ENCODE measurements at regions not wholly inside any gene's neighbourhood (a gene's known extent, or its start where the extent isn't known, plus 50 kb on each side); places are given as distances from the start of the nearest gene placed in this dataset.
"Not testable (repeated sequence)": the region's sequence is repeated elsewhere in the genome, so short reads cannot be mapped to it uniquely, and the experiment has no call there.

DNA sequence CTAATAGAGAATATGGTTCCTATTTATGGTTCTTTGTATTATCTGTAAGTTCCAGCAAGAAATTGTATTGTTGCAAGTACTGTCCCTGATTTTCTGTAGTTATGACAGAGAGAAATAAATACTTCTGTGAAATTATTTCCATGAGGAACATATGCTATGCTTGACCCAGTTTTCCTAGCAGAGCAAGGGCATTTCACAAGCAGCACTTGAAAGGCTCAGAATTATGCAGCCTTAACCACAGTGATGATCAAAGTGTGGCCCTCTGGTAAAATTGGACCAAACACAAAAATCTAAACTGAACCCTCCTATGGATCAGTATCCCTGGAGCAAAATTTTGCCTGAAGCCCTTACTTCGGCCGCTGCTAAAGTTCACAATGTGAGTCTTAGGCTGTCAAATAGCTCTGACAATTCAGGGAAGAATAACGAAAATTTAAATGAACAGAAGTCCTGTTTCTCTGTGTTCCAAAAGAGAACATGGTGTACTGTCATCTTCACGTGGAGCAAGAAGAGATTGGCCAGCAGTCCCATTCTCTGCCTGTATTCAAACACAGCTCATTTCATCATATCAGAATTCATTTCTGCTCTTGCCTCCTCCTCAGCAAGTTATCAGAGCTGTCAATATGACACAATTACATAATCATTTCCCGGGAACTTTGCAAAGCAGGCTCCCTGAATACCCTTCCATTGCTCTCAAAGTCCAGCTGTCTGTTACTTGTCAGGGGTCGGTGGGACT is 471.9 kb downstream of the RPS29 start:
- no peak for DNase-seq (ENCODE audit: low read depth in 2 of 2)

GRCh38 chr14:49106741-49107667 is 479.2 kb downstream of the RPS29 start:
- DNase-seq (ENCODE audit: low read depth in 2 of 2): no peak

GRCh38 chr14:49105956-49106355 is 480.2 kb downstream of the RPS29 start:
- no peak for DNase-seq (ENCODE audit: low read depth in 2 of 2)

DNA sequence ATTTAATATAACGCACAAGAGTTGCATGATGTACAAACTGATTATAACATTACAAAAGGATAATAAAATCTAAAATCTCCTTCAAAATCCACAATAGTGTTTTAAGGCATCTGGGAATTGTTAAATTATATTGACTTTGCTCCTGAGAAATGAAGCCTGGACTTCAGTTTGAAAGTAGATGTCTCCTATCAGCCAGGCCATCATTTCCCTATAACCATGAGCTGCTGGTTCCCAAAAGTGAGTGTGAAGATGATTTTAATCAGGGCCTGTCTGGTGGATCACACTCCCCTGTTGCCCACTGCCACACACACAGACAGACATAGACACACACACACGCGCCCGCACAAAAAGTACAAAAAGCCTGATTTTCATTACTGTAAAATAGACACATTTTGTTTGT is 480.7 kb downstream of the RPS29 start:
- no peak for DNase-seq (ENCODE audit: low read depth in 2 of 2)

DNA sequence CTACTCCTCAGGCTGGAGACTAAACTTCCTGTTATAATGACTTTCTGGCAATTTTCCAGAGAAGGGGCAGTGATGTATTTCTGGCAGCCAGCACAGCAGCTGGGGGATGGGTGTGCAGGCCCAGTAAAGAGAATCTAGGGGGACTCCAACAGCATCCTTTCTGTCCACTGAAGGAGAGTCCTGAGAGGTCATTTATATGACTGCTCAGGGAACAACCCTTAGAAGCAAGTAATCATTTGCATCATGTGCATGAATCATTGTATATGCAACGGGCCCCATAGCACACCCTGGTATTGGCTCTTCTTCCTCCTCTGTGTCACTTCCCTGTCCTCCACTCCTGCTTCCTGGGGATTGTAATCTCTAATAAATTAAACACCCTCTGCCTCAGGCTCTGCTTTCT is 493.8 kb downstream of the RPS29 start:
- no peak for DNase-seq (ENCODE audit: low read depth in 2 of 2)

DNA sequence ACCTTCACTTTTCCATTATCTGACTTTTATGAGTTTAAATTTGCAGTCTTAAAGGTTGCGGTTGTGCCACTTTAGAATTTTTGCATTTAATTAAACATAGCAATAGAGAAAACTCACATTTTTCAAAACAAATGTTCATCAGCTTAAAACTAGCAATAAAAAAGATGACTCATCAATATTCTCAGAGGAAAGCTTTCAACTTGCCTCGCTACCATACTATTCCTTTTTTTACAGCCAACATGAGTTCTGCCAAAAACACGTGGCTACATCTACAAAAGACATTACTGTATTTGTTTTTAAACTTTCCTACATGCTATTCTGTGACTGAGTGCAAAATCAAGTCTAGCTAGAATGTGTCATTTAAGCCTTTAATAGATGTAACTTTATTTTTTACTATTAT is 497.1 kb downstream of the RPS29 start:
- DNase-seq (ENCODE audit: low read depth in 2 of 2): no peak

GRCh38 chr14:49073292-49073691 is 512.9 kb downstream of the RPS29 start:
- DNase-seq (ENCODE audit: low read depth in 2 of 2): not testable (repeated sequence)

DNA sequence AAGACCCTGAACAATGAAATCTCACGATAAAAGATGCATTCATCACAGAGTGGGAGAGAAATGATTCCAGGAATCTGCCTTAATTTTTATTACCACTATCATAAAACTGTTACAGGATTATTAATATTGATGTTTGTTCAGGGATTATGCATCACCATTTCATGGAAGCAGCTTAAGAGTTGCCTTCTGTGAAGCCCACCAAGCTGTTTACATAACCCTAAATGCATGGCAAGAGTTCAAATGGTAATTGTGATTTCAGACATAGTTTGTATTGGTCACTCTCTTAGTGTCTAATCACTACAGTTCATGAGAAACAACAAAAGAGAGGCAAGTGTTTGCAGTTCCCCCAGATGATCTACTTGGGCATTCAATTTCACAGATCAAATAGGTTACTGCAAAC is 527.7 kb downstream of the RPS29 start:
- no peak for DNase-seq (ENCODE audit: low read depth in 2 of 2)

- no peak for DNase-seq (ENCODE audit: low read depth in 2 of 2)
Measured at GRCh38 chr14:49057838-49058510, 528.2 kb downstream of the RPS29 start.

- no peak for DNase-seq (ENCODE audit: low read depth in 2 of 2)
Measured at GRCh38 chr14:49056021-49056420, 530.2 kb downstream of the RPS29 start.

DNA sequence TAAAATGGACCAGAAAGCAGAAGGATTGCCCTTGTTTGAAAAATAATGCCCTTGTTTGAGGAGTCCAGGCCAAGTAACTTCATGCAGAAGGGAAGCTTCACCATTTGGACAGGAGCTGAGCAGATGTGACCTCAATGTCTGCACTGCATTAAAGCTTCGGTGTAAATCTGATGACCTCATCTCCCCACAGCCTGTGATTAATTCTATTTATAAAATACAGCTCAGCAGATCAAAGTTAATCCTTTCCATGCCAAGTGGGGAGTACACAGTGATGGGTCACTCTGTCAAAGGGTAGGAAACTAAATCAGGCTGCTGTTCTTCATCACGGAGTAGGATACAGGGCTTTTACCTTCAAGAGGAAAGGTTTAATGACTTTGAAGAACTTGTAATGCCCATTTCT is 533.7 kb downstream of the RPS29 start:
- DNase-seq (ENCODE audit: low read depth in 2 of 2): no peak

GRCh38 chr14:49051328-49052060 is 534.7 kb downstream of the RPS29 start:
- no peak for DNase-seq (ENCODE audit: low read depth in 2 of 2)

- no peak for DNase-seq (ENCODE audit: low read depth in 2 of 2)
Measured at GRCh38 chr14:49050822-49051221, 535.4 kb downstream of the RPS29 start.

DNA sequence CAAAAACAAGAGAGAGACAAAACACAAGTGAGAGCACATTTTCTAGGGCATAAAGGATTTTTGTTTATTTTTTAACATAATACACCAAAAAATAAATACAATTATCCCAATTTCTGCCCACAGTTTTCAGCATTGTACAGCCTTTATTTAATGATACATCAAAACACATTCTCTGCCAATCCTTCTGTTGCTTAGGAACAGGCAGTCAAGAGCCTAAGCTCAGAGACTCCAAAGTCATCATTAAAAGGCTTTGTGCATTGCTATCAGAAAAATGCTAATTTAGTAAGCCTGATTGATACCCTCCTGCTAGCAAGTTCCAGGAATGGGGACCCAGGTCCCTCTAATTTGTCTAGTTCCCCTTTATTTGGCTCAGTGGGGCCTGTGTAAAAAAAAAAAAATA is 536.5 kb downstream of the RPS29 start:
- no peak for DNase-seq (ENCODE audit: low read depth in 2 of 2)

DNA sequence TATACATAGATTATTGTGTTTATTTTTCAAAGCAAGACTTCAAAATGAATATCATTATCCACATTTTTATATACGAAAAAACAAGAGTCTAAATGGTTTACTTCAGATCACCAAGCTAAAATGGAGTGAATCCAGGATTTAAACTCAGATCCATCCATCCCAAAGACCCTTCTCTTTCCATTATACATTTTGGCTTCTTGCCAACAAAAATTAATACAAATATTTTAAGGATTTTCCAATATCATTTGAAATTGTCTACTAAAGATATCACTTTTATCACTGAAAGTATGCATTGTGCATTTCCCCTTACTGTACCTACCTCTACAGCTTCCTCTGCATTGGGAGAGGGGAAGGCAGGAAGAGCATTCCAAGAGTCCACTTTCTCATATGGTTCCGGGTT is 541.2 kb downstream of the RPS29 start:
- no peak for DNase-seq (ENCODE audit: low read depth in 2 of 2)

DNA sequence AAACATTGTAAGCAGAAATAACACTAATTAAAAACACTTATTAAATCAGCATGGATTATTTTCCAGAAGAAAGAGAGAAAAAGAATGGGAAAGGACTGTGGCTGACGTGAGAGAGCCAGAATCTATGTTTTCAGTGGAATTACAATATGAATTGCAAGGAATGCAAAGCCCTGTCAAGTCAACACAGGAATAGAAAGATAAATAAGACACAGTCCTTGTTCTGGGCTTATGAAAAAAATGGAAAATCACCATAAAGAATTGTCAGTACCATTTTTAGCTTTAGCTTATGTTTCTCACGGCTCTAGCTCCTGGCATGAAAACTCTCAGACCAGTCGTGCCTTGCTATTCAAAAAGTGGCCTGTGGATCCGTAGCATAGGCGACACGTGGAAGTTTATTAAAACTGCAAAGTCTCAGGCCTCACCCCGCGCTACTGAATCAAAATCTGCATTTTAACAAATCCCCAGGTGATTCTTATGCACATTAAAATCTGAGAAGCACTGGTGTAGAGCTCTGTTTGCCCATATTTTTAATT is 549.1 kb downstream of the RPS29 start:
- DNase-seq (ENCODE audit: low read depth in 2 of 2): no peak

DNA sequence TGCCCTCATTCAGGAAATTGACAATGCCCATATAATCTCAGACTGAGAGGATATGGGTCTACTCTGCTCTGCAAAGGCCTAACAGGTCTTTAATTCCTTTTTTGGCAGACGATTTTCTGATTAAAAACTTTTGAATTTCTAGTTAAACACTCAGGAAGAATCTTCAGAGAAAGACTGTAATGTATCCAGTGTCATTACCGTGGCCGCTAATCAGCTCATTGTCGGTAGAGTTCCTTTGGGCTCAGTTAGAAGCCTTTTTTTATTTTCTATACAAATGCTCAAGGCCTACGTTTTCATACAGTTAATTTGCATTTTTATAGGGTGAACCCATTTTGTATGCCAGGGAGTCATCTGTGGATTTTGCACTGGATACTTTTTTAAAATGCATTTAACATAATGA is 549.9 kb downstream of the RPS29 start:
- no peak for DNase-seq (ENCODE audit: low read depth in 2 of 2)

- no peak for DNase-seq (ENCODE audit: low read depth in 2 of 2)
Measured at GRCh38 chr14:49033131-49033530, 553.0 kb downstream of the RPS29 start.

GRCh38 chr14:49031710-49032109 is 554.5 kb downstream of the RPS29 start:
- not testable (repeated sequence) for DNase-seq (ENCODE audit: low read depth in 2 of 2)

DNA sequence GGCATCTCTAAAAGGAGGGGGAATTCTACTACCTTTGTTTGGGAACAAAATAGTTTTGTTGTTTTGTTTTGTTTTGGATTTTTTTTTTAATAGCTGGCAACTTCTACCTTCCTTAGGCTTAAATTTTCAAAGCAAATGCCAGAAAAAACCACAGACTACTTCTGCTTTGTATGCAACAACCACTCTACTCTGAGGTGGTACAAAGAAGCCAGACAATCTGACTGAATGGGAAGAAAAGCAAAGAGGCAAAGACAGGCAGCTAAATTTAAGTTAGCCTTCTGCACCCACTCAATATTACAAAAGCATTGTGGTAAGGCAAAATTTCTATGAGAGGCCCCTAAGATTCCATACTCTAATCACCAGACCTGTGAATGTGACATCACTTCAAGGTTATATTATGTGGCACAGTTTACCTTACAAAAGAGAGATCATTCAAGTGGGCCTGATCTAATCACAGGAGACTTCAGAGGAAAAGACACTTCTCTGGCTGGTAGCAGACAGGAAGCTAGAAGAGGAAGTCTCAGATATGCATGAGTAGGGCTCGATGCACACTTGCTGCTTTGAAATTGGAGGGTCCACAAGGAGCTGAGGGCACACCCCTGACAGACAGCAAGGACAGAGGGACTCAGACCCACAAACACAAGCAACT is 566.6 kb downstream of the RPS29 start:
- DNase-seq (ENCODE audit: low read depth in 2 of 2): no peak

DNA sequence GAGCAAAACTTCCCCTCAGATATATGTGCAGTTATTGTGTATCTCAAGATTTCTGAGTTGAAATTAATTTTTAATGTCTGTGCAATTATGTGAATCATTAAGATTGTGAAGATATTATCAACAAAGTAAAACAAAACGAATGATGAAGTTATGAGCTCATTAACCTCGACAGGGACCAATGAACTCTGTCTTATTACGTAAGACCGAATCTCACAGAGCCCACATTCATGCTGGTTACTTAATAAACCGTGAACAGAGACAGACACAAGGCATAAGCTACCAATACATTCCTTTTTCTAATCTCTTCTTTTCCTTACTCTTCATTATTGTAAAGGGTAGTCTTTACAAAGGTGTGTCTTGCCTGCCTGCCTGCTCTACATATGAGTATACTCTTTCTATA is 568.7 kb downstream of the RPS29 start:
- no peak for DNase-seq (ENCODE audit: low read depth in 2 of 2)

Data from stimulated activated CD4-positive, alpha-beta T cell treated with anti-CD3 and anti-CD28 coated beads, Interleukin-1b, Interleukin-23, amount 100 ng/mL, for 4 hours (primary cell).